Fibroblast of lung (primary cell): ENCODE measurements at regions not wholly inside any gene's neighbourhood (a gene's known extent, or its start where the extent isn't known, plus 50 kb on each side); places are given as distances from the start of the nearest gene placed in this dataset.
"Not testable (repeated sequence)": the region's sequence is repeated elsewhere in the genome, so short reads cannot be mapped to it uniquely, and the experiment has no call there.

ENCODE experiments used
- DNase-seq, 2 donors: peaks; one replicate each; pipeline versions ENCODE4 v3.0.0 to v3.0.0-alpha.2; 2010; ENCODE audit warnings: low read depth in 2 of 2
- H2AFZ ChIP-seq: 2 replicates; pipeline ENCODE4 v1.5.1; 2012; ENCODE audit warnings: low read length, control low read depth, inconsistent platforms
- H3K27ac ChIP-seq: 2 replicates; pipeline ENCODE4 v1.5.1; 2011; ENCODE audit warnings: low read length, control low read depth; ENCODE audit not compliant: insufficient read depth
- H3K27me3 ChIP-seq: 2 replicates; pipeline ENCODE4 v1.5.1; 2011; ENCODE audit warnings: mild to moderate bottlenecking, low read length; ENCODE audit not compliant: control insufficient read depth, insufficient read depth
- H3K36me3 ChIP-seq: 2 replicates; pipeline ENCODE4 v1.5.1; 2011; ENCODE audit warnings: low read length; ENCODE audit not compliant: control insufficient read depth, insufficient read depth
- H3K4me1 ChIP-seq: 2 replicates; pipeline ENCODE4 v1.5.1; 2011; ENCODE audit warnings: low read length; ENCODE audit not compliant: control insufficient read depth, insufficient read depth; ENCODE audit errors: extremely low read depth
- H3K4me2 ChIP-seq: 2 replicates; pipeline ENCODE4 v1.5.1; 2011; ENCODE audit warnings: low read length, control low read depth; ENCODE audit not compliant: insufficient read depth; ENCODE audit errors: extremely low read depth
- H3K4me3 ChIP-seq, 4 experiments: fragments of 200-600 bp in 1 of 4; sonication (generic) in 1 of 4; replicated peaks in 1 of 4; 2 replicates each; pipeline ENCODE4 v1.5.1; 2011 to 2016; ENCODE audit warnings: low read length in 4 of 4, low read depth in 3 of 4, mild to moderate bottlenecking in 3 of 4, control low read depth in 2 of 4, inconsistent platforms in 1 of 4, mixed read lengths in 1 of 4; ENCODE audit not compliant: insufficient read depth in 1 of 4; ENCODE audit errors: control extremely low read depth in 1 of 4
- H3K79me2 ChIP-seq: 2 replicates; pipeline ENCODE4 v1.5.1; 2012; ENCODE audit warnings: mild to moderate bottlenecking, low read length, inconsistent platforms; ENCODE audit not compliant: control insufficient read depth, insufficient read depth
- H3K9ac ChIP-seq: 2 replicates; pipeline ENCODE4 v1.5.1; 2011; ENCODE audit warnings: mild to moderate bottlenecking, low read length, control low read depth; ENCODE audit not compliant: insufficient read depth
- H3K9me3 ChIP-seq: 2 replicates; pipeline ENCODE4 v1.5.1; 2012; ENCODE audit warnings: low read depth, low read length; ENCODE audit not compliant: control insufficient read depth, insufficient read depth
- H4K20me1 ChIP-seq: 2 replicates; pipeline ENCODE4 v1.5.1; 2011; ENCODE audit warnings: low read length; ENCODE audit not compliant: control insufficient read depth, insufficient read depth; ENCODE audit errors: extremely low read depth
- EZH2 ChIP-seq: IDR thresholded peaks from 2 replicates; pipeline ENCODE4 v1.5.1; 2012; ENCODE audit warnings: low read length, control low read depth, mild to moderate bottlenecking; ENCODE audit errors: missing control alignments
- TF ChIP-seq, protein P1 (sequence below), 2 donors: IDR thresholded peaks in 1 of 2; conservative IDR thresholded peaks in 1 of 2; 1 replicate in 1 of 2; 2 replicates in 1 of 2; pipeline ENCODE4 v1.5.1; 2011 to 2012; ENCODE audit warnings: low read length in 2 of 2, control low read depth in 1 of 2, inconsistent platforms in 1 of 2, low read depth in 1 of 2, mild to moderate bottlenecking in 1 of 2

DNA sequence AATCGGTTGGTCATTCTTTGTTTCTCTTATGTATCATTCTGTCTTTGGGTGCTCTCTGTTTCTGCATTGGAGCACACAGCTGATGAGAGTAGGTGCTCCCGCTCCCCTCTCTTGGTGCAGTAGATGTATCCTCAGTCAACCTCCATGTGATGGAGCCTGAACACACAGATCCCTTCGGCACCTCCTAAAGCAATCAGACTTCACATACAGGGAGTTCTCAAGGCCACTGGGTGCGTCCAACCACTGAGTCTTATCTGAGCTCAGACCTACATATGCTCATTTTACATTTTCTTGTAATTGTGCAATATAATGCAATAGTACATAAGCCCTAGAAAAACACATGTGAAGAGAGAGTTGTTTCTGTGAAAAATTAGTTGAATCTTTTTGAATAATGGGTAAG lies 198.1 kb upstream of the ATP10A start:
- H3K4me1 ChIP-seq: no peaks in the 10 kb centered on the region

DNA sequence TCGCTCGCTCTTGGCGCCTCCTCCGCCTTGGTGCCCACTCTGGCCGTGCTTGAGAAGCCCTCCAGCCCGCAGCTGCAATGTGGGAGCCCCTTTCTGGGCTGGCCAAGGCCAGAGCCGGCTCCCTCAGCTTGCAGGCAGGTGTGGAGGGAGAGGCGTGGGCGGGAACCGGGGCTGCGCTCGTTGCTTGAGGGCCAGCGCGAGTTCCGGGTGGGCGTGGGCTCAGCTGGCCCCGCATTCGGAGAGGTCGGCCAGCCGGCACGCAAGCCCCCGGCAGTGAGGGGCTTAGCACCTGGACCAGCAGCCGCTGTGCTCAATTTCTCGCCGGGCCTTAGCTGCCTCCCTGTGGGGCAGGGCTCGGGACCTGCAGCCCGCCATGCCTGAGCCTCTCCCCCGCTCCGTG lies 193.6 kb upstream of the ATP10A start:
- H3K27me3 ChIP-seq, H3K27ac ChIP-seq, DNase-seq, H2AFZ ChIP-seq, H3K4me2 ChIP-seq, H3K4me1 ChIP-seq, H3K9ac ChIP-seq, H3K4me3 ChIP-seq, H4K20me1 ChIP-seq, H3K79me2 ChIP-seq, H3K9me3 ChIP-seq, H3K36me3 ChIP-seq: not testable (repeated sequence)

More for the DNA sequence above, 198.1 kb upstream of the ATP10A start:
- no peak for TF ChIP-seq EZH2
- TF ChIP-seq, protein P1, sequence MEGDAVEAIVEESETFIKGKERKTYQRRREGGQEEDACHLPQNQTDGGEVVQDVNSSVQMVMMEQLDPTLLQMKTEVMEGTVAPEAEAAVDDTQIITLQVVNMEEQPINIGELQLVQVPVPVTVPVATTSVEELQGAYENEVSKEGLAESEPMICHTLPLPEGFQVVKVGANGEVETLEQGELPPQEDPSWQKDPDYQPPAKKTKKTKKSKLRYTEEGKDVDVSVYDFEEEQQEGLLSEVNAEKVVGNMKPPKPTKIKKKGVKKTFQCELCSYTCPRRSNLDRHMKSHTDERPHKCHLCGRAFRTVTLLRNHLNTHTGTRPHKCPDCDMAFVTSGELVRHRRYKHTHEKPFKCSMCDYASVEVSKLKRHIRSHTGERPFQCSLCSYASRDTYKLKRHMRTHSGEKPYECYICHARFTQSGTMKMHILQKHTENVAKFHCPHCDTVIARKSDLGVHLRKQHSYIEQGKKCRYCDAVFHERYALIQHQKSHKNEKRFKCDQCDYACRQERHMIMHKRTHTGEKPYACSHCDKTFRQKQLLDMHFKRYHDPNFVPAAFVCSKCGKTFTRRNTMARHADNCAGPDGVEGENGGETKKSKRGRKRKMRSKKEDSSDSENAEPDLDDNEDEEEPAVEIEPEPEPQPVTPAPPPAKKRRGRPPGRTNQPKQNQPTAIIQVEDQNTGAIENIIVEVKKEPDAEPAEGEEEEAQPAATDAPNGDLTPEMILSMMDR (conservative IDR thresholded peaks at IDR 0.05 in 1 of 2, IDR thresholded peaks at IDR 0.05 in 1 of 2; ENCODE audit: low read depth in 1 of 2, low read length in 2 of 2): no peak
- no peaks in the 10 kb centered on the region for H3K36me3 ChIP-seq
- H3K4me2 ChIP-seq: no peak overlapping the region
- no peak overlapping the region for H2AFZ ChIP-seq
- no peak overlapping the region for H3K4me3 ChIP-seq
- H3K9ac ChIP-seq: no peak overlapping the region
- no peak for DNase-seq
- H3K9me3 ChIP-seq: no peaks in the 10 kb centered on the region
- H3K27ac ChIP-seq: no peak overlapping the region
- no peaks in the 10 kb centered on the region for H4K20me1 ChIP-seq
- no peaks in the 10 kb centered on the region for H3K79me2 ChIP-seq
- no peaks in the 10 kb centered on the region for H3K27me3 ChIP-seq

DNA sequence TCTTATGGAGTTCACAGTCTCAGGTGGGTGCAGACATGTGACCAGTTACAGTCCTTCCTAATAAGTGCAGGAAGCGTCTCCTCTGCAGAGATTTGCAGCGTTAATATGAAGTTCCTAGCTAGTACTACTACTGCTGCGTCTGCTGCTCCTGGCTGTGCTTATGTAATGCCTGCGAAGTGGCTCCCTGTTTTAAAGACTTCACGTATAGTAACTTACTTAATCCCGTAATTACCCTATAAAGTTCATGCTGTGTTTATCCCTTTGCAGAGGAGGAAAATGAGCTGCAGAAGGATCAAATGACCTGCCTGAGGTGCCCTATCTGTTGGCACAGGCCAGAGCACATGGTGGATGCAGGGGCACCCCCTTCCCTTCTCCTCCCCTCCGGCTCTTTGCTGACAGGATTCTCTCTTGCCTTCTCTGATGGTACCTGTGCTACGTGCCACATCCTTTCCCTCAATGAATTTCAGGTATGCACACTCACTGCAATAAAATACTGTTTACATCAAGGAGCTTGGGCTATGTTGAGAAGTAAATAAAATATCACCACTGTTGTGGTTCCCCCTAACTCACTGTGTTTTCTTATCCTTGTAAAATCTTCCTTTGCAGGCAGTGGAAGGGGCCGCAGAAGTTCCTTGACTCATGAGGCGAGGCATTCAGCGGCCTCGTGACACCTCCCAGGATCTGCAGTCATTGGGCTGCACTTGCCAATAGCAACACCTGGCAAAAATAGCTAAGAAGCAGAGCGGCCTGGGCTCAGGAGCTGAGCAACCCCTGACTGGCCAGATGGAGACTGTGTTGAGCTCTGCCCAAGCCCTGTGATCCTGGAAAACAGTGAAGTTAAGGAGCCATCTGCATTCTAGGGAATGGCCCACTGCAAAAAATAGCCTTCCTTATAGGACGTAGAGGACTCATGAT lies 188.9 kb upstream of the ATP10A start:
- no peak overlapping the region for H3K4me2 ChIP-seq

More for the DNA sequence above, 188.9 kb upstream of the ATP10A start:
- H2AFZ ChIP-seq: no peak overlapping the region
- no peaks in the 10 kb centered on the region for H4K20me1 ChIP-seq
- H3K27ac ChIP-seq: no peak overlapping the region
- H3K4me1 ChIP-seq: no peaks in the 10 kb centered on the region
- no peak overlapping the region for H3K4me3 ChIP-seq
- peak in 1 of 2 donors; percentile 0 for DNase-seq
- TF ChIP-seq, protein P1 (conservative IDR thresholded peaks at IDR 0.05 in 1 of 2, IDR thresholded peaks at IDR 0.05 in 1 of 2; ENCODE audit: low read depth in 1 of 2, low read length in 2 of 2): no peak
- no peak for TF ChIP-seq EZH2
- H3K27me3 ChIP-seq: no peaks in the 10 kb centered on the region
- H3K79me2 ChIP-seq: no peaks in the 10 kb centered on the region
- no peaks in the 10 kb centered on the region for H3K9me3 ChIP-seq
- H3K36me3 ChIP-seq: no peaks in the 10 kb centered on the region
- no peak overlapping the region for H3K9ac ChIP-seq
